RPMI7951 (cell line): ENCODE measurements at regions not wholly inside any gene's neighbourhood (a gene's known extent, or its start where the extent isn't known, plus 50 kb on each side); places are given as distances from the start of the nearest gene placed in this dataset.

Source experiments
- DNase-seq: peaks from one replicate; pipeline ENCODE4 v3.0.0-alpha.2; 2012; ENCODE audit warnings: low read depth

DNA sequence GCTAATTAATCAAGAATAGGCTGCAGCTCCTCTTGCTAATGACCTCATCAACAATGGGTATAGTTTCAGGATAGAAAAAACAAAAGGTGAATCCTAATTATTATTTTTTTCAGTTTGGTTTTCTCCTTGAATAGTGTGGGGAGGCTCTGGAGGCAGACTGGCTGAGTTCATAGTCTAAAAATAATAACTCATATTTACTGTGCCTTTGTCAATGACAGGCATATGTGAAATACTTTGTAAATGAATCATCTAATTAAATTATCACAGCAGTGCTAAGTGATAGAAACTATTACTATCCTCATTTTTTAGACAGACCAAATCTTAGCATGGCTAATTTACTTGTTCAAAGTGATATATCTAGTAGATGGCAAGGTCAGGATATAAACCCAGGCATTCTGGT lies 1261.0 kb upstream of the SLC10A2 start:
- DNase-seq, result no peak

- no peak for DNase-seq
Observed at GRCh38 chr13:104326523-104326922, 1260.3 kb upstream of the SLC10A2 start.

- DNase-seq, result no peak
Observed at GRCh38 chr13:104321756-104322155, 1255.5 kb upstream of the SLC10A2 start.

DNA sequence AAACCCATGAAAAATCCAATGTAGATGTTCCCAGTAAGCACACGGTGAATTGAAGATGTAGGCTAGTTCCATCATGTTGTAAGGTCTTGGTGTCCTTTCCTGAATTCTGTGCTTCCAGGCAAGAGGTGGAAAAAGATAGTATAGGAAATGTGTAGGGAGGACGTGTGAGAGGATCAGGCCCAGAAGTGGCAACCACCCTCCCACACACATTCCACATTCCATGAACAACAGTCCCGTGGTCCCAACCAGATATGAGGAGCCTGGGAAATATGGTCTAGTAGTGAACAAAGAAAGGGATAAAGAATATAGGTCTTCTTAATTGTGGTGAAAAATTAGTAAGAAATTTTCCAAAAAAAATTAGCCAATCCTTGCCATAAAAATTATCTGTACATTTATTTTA lies 1254.2 kb upstream of the SLC10A2 start:
- DNase-seq, result no peak

- DNase-seq, result no peak
Observed at GRCh38 chr13:104318121-104318520, 1251.9 kb upstream of the SLC10A2 start.

DNA sequence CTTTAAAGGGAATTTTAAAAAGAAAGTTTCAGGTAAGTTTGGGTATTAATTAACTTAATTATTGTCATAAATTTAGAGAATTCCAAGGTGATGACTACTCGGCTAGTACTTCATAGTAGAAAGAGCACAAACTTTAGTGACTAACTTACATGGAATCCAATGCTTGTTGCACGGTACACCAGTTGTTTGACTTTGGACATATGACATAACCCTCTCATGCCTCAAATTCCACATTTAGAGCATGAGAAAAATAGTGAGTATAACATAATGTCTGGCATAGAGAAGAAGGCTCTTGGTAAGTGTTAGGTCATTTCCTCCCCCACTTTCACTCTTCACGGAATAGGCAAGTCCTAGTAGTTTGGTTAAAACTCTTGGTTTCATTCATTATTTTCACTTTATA lies 1249.4 kb upstream of the SLC10A2 start:
- DNase-seq, result peak; percentile 24

GRCh38 chr13:104314926-104315535 lies 1248.8 kb upstream of the SLC10A2 start:
- DNase-seq, result no peak

GRCh38 chr13:104314321-104314720 lies 1248.1 kb upstream of the SLC10A2 start:
- DNase-seq, result no peak

GRCh38 chr13:104310861-104311260 lies 1244.6 kb upstream of the SLC10A2 start:
- no peak for DNase-seq

DNA sequence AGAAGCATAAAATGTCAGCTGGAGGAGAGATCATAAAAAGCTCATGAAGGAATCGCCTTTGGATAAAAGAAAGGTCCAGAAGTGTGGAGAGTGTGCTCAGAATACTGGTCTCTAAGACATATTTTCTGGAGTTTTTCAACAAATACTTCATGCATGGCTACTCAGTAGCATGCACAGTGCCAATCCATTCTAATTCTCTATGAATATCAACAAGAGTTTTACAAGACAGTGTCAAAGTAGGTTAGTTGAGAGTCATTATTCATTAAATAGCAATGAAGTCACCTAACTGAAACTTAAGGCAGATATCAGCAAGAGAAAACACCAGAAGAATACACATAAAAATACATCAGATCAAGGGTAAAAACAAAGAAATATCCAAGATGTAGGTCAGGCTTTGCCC lies 1243.2 kb upstream of the SLC10A2 start:
- DNase-seq, result no peak

GRCh38 chr13:104301171-104301975 lies 1235.2 kb upstream of the SLC10A2 start:
- no peak for DNase-seq

DNA sequence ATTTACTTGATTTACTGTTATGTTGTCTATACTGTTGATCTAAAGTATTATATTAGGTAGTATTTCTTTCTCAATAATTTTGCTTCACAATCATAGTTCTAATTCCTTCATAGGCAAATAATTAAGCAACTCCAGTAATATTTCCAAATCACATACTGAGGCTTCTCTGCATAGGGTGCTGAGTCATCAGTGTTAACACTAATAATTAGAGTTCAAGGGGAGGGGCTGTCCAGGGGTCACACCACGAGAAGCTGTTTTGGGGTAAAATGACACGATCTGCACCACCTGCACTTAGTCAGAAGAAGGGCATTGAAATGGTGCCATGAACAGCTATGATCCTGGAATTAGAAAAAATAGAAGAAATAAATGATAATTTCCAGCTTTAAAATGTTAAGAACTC lies 1230.9 kb upstream of the SLC10A2 start:
- no peak for DNase-seq

GRCh38 chr13:104296286-104296685 lies 1230.1 kb upstream of the SLC10A2 start:
- DNase-seq, result no peak

GRCh38 chr13:104295537-104295936 lies 1229.3 kb upstream of the SLC10A2 start:
- no peak for DNase-seq

DNA sequence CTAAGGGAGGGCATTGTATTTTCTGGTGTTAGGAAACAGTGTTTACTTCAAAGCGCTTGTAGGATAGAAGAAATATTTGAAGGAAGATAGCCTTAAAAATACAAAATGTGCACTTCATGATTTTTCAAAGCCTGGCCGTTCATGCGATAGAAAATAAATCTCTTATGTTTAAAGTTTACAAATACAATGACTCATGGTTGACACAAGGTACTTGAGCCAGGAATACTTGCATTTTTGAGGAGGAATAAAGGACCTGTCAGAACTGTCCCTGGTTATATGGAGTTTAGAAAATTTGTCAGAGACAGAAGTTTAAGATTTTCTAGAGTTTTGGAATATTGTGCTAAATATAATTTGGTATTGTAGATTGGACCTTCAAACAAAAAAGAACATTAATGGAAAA lies 1223.2 kb upstream of the SLC10A2 start:
- no peak for DNase-seq

- DNase-seq, result no peak
Observed at GRCh38 chr13:104288496-104288895, 1222.3 kb upstream of the SLC10A2 start.

DNA sequence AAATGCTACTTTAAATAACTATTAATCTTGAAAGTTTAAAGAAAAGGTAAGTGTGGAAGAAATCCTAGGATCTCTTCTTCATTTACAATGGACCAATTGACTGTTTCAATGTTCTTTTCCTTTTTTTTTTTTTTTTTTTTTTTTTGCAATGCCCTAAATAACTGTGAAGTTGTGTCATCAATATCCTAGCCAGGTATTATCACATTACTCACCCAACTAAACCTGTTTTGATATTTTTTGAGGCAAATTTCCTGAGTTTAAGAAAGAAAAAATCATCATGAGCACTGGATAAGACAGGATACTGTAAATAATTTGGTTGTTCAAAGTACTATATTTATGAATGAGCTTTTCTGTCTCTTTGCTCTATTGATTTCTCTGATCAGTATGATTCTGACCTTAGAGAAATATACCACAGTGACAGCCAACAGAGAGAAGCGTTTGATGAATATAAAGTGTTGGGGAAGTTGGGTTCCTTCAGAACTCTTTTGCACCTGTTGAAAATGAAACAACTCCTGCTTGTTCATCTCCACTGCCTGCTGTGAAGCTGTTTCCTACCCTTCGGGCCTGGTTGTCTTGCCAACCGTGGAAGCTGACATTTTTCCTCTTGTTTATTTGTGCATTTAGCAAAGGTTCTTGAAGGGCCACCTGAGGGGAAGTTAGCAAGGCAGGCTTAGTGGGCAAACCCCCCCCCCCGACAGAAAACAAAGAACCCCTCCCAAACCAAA lies 1220.5 kb upstream of the SLC10A2 start:
- no peak for DNase-seq

DNA sequence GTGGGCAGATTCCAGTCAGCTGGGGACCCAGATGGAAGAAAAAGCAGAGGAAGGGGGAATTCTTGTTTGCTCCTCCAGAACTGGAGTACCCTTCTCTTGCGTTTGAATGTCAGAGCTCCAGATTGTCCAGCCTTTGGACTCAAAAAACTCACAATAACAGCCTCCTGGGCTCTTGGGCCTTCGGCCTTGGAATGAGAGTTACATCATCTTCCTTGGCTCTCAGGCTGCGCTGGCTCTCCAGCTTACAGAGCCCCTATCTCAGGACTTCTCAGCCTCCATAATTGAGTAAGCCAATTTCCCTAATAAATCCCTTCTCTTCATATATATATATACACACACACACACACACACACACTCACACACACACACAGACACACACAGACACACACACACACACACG lies 1215.7 kb upstream of the SLC10A2 start:
- DNase-seq, result no peak

- no peak for DNase-seq
Observed at GRCh38 chr13:104270731-104271130, 1204.5 kb upstream of the SLC10A2 start.

DNA sequence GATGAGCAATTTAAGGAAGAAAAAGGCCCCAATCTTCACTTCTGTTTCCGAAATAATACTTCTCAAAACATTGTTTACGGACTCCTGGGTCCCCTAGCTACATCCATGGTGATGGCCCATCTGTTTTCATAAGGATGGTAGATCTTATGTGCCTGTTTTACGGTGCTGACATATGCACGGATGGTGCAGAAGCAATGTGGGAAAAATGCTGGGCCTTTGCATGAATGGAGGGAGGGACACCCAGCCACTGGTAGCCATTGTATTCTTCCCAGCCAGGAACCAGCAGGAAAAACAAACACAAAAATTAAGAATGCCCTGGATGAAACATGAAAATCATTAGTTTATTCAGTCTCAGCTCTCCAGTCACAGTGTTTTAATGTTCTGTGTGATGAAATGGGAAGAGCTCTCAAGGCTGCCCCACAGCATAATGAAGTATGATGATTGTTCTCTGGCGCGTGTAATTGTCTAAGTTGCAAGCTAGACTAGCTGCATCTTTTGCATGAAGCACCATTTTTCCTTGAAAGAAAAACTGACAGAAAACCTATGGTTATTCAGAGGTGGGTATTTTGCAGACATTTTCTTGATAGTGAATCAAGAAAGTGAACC lies 1201.1 kb upstream of the SLC10A2 start:
- DNase-seq, result no peak

DNA sequence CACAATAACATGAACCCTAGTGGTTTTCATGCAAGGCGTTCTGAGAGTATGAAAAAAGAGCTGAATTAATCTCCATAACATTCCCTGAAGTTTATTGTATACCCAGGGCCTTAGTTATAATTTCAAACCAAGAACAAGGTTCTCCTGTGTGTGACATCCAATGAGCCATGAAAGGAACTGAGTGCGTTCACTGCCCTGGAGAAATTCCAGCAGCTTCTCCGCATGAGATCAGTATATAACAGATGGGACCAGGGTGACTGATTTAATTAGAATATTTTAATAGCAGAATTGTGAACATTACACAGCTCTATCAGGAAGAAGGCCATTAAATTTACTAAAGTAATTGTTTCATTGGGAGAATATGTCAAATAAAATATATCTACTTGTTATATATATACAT lies 1190.5 kb upstream of the SLC10A2 start:
- no peak for DNase-seq

DNA sequence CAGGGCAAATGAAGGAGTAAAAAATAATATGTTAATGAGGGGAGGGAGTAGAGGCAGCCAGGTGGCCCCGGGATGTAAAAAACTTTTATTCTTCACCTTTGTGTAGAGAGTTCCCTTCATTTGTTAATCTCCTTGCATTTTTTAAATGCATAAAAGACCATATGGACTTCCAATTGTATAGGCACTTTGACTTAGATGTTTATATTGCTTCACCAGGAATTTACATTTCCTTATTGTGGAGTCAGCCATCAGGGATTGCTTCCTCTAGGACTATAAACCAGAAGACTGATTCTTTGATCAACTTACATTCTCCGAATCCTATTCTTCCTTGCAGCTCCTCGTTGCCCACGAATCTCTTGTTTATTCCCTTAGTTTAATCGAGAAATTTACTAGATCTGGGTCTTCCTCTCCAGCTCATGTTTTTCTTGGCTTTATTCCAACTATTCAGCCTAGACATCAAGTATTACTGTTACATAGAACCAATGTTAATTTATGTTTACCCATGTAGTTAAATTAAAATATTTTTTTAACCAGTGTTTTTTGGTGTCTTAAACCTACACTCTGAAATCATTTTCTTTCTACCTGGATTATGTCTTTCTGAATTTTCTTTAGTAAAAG lies 1187.0 kb upstream of the SLC10A2 start:
- no peak for DNase-seq
